Suppressor macrophage treated with lipopolysaccharide for 4 hours (primary cell): ENCODE measurements at regions not wholly inside any gene's neighbourhood (a gene's known extent, or its start where the extent isn't known, plus 50 kb on each side); places are given as distances from the start of the nearest gene placed in this dataset.
A peak's percentile ranks its signal among the peaks of the same experiment; 100 is the strongest.
"Not testable (repeated sequence)": the region's sequence is repeated elsewhere in the genome, so short reads cannot be mapped to it uniquely, and the experiment has no call there.

ENCODE experiments used
- DNase-seq: peaks from one replicate; pipeline ENCODE4 v3.0.0-alpha.2; 2020

DNA sequence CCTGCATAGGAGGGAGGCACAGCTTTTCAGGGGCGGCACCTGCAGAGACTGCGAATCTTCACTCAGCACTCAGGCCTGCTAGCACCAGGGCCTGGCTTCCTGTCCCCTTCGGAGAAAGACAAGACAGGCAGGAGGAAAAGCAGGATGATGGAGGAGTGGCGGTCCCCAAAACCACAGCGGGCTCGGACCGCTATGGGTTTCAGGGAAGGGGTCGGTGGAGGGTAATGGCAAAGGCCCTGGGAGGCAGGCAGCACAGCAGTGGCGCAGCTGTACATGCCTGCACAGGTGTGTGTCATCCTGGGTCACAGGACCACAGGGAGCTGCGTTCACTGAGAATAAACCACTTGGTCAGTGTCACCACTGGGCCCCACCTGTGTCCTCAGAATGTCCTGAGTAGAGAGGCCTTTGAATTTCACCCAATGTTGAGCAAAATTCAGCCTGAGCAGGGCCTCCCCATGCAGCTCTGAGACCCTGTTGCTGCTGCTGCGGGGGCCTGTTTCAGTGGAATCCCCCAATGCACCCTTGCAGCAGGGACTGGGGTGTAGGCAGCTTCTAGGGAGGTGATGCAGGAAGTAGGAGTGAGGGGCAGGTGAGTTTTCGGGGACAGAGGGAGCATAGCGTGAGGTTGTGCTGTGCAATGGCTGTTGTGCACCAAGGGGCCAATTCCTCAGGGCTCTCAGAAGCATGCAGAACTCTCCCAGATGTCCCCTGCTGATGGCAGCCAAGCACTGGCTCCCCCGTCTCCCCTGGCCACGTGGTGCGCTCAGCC is 90.6 kb upstream of the PPP2R2D start:
- DNase-seq = no peak

DNA sequence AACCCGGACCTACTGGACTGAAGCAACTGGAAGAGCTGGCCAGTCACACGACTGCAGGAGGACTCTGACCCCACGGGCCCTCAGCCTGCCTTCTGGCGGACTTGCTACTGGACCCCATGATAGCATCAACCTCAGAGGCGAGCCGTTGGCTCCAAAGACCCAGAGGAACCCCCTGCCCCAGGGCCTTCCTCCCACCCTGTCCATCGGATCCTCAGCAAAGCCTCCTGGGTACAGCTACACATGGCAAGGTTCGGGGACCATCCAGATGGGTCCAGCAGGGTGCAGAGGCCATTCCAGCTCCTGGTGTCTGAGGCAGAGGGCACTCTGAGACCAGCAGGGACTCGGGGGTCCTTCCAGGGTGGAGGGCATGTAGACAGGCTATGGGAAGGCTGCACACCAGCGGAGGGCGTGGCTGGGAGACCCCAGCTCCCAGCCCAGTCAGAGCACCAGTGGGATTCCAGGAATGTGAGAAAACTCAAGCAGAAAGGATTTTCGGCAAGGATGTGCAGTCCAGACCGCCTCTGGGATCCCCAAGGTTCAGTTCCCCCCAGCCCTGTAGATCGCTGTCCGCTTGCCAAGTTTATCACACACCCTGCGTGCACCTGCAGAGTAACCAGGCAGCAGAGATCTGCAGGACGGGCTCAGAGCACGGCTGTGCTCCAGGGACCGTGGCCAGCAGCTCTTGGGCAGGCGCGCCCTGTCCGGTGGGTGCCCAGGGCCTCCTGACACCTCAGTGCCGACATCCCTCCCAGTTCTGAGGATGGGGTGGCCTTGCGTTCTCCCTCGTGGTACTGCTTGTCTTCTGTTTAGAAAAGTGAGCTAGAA is 89.8 kb upstream of the PPP2R2D start:
- no peak for DNase-seq

DNA sequence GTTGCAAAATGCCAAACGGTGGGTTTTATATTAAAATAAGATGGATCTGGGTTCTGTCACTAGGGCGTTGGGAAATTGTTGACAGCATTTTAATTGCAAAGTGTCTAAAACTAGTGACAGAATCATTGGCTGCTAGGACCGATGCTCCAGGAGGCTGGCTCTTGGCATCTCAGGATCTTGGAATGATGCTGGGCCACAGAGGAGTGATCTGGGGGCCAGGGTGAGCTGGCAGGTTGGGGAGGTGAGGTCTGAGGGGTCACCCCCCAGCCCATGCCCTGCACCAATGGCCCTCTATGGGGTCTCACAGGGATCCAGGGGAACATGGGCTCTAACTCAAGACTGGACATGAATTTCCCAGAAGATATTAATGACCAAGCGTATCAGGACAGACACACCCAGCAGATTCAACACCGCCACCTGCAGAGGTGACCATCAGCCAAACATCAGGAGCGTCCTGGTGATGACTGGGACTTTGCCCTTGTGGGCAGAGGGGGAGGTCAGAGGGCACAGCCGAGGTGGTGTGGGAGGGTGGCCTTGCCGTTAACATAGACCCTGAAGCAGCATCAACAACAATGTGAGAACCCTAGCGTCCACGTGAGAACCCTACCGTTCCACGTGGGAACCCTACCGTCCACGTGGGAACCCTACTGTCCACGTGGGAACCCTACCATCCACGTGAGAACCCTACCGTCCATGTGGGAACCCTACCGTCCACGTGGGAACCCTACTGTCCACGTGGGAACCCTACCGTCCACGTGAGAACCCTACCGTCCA is 89.0 kb upstream of the PPP2R2D start:
- no peak for DNase-seq

DNA sequence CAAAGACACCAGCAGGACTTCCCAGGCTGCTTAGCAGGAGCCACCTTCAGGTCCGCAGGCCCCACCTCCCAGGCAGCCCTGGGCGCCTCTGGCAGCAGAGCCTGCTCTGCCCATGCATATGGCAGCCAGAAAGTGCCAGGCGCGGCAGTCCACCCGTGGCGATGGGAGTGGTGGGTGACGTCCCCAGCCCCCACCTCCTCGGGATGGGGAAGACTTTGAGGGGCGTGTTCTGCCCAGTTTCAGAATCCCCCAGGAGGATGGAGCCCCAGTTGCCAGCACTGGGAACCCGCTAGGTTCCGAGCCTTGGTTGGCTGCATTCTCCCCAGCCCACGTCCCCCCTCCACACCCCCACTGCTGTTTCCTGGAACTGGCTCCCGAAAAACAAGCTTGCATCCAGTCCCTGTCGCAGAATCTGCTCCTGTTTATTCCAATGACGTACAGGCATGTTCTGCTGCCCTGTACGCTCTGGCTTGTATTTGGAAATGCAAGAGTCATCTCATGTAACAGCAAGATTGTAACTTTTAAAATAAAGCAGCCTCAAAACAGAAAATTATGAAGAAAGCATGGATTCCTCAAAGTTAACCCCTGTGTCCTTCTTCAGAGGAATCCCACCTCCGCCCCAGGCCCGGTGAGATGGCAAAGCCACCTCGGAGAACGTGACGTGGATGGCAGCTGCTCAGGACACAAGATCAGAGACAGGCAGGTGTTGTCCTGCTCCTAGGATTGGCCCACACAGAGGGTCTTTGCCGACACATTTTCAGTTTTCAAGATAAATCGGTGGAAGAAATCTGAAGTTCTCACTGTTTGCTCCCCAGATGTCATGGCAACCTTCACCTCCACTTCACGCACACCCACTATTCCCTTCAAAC is 87.8 kb upstream of the PPP2R2D start:
- DNase-seq = no peak

DNA sequence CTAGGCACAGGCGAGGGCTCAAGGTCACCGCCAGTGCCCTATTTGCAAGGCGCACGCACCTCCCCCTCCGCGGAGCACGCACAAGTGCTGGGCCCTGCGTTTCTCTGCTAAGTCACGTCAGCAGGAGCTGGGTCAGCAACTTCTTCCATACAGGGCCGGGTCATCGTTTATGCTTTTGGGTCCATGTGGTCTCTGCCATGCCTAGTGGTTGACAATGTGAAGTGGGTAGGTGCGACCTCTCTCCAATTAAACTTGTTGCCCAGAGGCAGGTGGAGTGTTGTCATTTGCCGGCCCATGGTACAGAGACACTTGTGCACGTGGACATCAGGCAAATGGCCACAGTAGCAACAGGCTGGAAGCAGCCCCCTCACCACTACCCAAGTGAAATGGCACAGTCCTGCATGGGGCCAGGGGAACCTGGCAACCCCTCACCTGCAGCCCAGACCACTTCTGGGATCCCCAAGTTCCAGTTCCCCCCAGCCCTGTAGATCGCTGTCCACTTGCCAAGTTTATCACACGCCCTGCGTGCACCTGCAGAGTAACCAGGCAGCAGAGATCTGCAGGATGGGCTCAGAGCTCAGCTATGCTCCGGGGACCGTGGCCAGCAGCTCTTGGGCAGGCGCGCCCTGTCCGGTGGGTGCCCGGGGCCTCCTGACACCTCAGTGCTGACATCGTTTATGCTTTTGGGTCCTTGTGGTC is 86.1 kb upstream of the PPP2R2D start:
- DNase-seq = no peak

DNA sequence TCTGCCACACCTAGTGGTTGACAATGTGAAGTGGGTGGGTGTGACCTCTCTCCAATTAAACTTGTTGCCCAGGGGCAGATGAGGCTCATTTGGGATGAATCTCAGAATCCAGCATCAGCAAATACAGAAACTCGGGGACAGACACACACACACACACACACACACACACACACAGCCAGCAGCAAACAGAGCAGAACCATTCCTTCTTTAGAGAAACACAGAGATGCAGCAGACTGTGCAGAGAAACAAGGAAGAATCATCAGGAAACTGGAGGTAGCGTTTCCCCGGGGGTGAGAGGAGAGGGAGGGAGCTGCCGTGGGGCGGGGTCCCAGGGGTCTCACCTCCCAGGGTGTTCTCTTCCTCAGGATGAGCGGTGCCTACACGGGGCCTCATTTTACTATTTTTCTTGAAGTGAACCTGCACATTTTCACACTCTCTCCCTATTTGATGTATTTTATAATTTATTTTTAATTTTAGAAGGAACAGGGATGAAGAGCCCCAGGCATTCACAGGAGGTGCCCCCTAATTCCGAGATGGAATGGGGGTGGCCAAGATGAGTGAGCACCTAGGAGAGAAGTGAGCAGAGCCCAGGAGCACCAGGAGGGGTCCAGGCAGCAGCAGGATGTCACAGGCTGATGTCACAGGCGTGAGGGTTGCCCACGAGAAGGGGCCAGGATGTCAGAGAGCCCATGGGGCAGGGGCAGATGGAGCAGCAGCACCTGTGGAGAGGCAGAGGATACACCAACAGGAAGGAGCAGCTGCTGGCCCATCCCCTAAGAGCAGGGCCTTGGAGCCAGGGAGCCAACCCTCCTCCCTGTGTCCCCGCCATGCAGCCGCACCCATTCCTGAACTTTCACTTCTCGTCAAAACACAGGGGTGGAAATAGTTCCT is 85.3 kb upstream of the PPP2R2D start:
- DNase-seq = no peak

DNA sequence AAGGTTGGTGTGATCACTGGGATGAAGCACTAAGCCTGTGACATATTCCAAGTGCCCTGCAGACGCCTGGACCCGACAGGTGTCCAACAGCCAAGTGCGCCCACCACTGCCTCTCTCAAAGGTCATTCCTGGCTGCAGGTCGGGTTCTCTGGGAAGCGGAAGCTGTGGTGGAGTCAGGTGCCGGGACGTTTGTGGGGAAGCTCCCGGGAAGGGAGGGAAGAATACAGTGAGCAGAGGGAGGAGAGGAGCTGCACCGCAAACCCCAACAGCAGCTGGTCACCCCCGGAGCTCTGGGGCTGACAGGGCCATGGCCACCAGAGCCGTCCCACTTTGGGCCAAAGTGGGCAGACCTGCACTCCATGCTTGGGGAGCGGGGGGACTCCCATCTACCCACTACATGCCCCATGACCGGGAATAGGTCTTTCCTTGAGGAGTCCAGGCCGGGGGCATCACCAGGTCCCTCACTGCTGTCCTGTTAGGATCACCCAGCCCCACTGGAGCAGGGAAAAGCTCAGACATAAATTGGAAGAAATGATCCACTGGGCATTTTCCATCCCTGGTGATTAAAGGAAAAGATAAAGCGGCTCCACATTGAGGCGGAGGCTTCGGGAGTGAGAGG is 84.5 kb upstream of the PPP2R2D start:
- no peak for DNase-seq

DNA sequence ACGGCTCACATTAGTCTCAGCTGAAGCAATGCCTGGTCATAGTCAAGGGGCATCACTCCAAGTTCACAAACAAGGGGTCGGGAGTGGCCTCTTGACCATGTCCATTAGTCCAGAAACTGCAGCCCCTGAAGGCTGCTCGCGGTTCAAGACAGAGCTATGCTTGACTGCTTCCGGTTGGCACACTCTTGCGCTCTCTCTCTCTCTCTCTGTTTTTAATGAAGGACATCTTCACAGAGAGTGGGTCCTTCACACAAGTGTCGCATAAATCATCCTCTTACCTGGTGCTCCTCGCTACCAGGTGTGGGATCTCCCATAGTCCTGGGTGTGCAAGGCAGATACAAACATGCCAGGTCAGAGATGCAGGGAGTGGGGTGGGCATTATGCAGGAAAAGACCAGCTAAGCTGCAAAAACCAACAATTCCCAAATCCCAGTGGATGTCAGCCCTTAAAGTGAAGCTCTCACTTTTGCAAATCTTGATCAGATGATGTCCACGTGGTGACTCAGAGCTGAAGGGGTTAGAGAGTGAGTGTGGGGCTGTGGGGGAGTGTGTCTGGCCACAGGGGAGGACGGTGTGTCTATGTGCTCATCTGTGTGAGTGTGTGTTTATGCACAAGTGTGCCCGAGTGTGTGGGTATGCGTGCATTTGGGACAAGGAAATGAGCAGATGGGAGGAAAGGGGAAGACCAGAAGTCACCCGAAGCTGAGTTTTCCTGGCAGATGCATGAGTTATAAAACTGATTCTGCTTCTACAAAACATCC is 83.7 kb upstream of the PPP2R2D start:
- no peak for DNase-seq

DNA sequence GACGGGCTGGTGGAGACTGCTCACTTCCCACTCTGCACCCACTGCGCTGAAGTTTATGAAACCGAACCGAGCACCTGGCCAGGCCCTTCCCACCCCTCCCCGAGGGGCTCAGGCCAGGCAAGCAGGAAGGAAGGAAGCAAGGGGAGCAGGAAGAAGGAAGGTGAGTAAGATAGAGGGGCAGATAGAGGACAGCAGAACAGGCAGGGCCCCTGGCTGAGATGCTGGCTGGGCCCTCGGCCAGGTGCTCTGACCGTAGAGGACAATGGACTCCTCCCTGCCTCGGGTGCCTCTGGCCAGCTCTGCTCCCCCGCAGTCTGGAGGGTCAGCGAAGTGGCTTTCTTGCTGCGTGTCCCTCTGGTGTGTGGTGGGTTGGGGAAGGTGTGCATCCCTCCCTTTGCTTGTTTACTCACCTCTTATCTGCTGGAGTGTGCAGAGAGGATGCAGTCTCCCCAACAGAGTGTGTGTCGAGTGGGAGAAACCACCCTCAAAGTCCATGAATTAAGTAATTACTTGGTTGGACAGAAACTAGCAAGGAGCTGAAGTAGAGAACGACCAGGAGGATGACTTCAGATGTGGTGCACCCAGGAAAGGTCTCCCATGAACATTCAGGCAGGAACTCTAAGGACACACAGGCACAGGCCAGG is 82.8 kb upstream of the PPP2R2D start:
- no peak for DNase-seq

DNA sequence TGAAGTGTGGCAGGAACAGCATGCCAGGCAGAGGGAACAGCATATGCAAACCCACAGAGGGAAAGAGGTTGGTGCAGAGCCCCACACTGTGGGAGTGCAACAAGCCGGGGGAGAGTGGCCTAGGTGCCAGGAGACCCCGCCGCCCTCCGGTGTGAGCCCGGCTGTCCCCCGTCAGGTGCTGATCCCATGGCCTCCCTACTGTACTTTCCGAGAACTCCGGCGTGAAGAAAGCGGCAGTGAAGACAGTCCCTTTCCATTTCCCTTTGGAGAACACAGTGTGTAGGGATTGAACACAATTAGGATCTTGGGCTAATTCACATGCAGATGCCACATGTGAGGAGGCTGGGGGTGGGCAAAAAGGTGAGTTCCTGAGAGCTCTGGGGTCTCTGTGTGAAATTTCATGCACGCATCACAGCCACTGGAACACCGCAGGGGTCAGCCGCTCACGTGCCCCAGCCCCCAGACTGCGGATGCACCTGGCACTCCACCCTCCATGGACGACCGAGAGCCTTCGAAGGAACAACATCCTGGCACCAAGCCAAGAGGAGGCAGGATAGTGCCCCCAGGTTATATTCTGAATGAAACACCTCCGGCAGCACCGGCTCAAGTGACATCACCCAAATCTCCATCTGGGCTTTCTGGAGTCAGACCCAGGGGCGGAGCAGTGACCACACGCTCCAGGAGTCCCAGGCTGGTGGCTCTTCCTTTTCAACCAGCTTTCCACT is 82.1 kb upstream of the PPP2R2D start:
- no peak for DNase-seq

DNA sequence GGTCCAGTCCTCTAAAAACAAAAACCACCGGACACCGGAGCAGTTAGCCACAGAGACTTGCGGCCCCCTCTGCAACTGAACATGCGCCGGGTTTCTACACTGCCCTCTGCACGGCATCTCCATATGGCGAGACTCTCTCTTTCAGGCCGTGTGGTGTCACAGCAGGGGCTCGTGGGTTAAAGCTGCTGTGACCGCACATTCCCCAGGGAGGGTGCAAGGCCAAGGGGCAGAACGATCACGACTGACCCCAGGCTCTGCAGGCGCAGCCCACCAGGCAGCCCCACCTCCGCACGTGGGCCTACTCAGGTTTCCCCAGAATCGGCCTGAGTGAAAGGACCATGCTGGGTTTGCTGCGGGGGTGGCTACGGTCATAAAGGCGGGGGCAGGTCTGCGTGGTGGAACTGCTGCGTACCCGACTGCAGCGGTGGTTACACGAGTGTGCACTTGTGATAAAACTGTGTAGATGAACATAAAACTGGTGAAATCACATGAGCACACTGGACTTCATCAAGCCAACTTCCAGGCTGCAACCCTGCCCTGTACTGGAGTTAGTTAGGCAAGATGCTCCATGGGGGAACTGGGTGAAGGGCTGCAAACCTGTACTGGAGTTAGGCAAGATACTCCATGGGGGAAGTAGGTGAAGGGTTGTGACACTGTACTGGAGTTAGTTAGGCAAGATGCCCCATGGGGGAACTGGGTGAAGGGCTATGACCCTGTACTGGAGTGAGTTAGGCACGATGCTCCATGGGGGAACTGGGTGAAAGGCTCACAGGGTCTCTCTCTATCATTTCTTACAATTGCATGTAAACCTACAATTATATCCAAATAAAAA is 81.4 kb upstream of the PPP2R2D start:
- no peak for DNase-seq

DNA sequence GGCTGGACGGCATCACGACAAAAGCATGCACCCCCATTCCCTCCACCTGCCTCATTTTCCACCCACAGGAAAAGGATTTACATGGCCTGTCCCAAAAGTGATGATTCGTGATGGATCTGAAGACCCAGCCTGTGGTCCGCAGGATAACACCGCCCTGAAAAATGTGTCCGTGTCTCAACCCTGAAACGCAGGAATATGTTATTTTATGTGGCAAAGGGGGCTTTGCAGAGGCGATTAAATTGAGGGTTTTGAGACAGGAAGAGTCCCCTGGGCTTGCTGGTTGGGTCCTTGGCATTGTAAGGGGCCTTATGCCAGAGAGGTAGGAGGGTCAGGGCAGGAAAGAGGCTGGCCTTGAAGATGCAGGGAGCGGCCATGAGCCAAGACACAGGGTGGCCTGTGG is 80.2 kb upstream of the PPP2R2D start:
- no peak for DNase-seq

DNA sequence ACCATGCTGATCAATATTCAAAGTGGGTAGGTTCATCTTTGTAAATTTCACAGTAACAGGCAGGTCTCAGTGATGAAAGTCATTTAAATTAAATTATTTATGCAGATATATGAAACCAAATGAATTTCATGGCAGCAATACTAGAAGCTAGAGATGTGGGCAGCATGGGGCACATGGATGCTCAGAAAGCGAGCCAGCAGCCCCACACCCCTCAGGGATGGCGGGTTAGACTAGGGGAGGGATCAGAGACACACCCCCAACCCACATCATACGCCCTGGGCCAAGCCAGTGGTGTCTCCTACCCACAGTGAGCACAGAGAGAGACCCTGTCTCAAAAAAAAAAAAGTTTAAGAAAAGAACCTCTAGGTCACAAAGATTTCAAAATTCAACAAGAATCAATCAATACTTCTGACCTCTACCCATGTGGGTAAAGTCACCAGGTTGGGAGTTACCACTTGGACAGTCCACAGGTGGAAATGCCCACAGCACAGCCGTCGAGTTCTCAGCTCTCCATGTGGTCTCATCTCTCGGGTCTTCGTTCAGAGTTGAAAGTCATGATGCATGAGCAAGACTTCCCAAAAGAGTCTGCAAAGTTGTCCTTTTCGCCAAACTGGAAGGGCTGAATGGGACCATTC is 79.3 kb upstream of the PPP2R2D start:
- no peak for DNase-seq

DNA sequence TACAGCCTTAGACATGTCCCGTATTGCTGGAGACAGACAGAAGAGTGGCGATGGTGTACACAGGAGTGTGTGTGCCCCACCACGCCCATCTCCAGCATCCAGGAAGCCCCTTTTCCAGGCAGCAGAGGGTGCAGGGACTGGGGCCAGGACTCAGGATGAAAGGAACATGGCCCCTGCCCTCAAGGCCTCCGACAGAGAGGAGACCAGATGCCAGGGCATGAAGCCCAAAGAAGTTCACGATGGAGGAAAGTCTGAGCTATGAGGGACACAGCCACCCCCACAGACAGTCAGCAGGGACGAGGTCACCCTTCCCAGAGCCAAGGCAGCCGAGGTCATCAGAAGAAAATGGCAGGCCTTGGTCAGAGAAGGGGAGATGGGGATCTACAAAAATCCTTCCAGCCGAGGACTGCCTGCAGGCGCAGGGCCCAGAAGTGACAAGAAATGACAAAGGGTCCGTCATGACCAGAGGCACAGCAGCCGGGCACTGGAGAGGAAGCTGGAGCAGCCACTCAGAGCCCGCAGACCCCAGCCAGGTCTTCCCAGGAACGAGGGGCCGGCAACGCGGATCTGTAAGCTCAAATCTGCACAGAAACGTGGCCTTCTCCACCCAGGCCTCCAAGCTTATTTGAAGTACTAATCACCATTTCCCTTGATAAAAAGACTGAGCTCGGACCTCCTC is 78.7 kb upstream of the PPP2R2D start:
- DNase-seq = peak; percentile 1

DNA sequence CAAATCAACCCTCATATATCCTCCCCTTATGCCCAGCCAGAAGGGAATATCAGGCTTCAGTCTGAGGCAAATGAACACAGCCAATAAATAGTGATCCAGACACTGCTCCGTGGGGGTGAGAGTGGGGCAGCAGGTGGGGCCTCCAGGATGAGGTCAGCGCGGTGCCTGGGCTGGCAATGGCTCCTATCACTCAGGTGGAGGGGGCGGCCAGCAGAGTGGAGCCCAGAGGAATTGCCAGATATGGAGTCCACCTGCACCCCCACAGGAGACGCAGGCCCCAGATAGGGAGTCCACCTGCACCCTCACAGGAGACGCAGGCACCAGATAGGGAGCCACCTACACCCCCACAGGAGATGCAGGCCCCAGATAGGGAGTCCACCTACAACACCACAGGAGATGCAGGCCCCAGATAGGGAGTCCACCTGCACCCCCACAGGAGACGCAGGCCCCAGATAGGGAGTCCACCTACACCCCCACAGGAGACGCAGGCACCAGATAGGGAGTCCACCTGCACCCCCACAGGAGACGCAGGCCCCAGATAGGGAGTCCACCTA is 78.0 kb upstream of the PPP2R2D start:
- DNase-seq = no peak

DNA sequence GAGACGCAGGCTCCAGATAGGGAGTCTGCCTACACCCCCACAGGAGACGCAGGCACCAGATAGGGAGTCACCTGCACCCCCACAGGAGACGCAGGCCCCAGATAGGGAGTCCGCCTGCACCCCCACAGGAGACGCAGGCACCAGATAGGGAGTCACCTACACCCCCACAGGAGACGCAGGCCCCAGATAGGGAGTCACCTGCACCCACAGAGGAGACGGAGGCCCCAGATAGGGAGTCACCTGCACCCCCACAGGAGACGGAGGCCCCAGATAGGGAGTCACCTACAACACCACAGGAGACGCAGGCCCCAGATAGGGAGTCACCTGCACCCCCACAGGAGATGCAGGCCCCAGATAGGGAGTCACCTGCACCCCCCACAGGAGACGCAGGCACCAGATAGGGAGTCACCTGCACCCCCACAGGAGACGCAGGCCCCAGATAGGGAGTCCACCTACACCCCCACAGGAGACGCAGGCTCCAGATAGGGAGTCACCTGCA is 77.2 kb upstream of the PPP2R2D start:
- not testable (repeated sequence) for DNase-seq
